ENCODE measurements at regions not wholly inside any gene's neighbourhood (a gene's known extent, or its start where the extent isn't known, plus 50 kb on each side); places are given as distances from the start of the nearest gene placed in this dataset.
A peak's percentile ranks its signal among the peaks of the same experiment; 100 is the strongest.

DNA sequence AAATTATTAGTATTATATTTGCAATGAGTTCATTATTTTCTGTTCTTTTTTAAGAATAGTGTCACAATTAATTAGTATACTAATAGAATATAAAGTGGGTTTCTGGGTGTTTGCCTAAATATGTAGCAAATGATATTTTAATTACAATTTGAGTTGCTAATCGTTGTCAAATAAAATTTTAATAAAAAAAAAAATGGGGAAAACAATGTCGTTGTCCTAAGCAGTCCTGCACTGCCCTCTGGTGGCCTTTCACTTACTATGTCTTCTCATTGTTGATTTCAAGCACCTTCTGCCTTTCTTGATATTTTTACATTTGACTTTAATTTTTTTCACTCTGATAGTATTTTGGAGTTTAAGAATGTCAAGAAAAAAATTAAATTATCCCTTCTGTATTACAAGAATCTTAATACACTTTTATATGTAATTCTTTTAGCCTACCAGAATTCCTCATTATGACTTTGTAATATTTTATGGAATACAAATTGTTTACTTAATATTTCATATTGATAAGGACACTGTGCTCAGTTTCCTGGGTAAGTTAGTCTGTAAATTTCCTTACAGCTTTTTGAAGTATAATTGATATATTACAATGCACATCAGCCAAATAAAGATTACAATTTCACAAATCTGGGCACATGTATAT, 104.5 kb upstream of the FMN2 start:
- TF ChIP-seq, protein P1, sequence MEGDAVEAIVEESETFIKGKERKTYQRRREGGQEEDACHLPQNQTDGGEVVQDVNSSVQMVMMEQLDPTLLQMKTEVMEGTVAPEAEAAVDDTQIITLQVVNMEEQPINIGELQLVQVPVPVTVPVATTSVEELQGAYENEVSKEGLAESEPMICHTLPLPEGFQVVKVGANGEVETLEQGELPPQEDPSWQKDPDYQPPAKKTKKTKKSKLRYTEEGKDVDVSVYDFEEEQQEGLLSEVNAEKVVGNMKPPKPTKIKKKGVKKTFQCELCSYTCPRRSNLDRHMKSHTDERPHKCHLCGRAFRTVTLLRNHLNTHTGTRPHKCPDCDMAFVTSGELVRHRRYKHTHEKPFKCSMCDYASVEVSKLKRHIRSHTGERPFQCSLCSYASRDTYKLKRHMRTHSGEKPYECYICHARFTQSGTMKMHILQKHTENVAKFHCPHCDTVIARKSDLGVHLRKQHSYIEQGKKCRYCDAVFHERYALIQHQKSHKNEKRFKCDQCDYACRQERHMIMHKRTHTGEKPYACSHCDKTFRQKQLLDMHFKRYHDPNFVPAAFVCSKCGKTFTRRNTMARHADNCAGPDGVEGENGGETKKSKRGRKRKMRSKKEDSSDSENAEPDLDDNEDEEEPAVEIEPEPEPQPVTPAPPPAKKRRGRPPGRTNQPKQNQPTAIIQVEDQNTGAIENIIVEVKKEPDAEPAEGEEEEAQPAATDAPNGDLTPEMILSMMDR (conservative IDR thresholded peaks at IDR 0.05; ENCODE audit: low read length): peak; percentile 86
- no peak for TF ChIP-seq EZH2phosphoT487 (IDR thresholded peaks at IDR 0.05; ENCODE audit: borderline replicate concordance, low read depth, low read length)

Measured in OCI-LY7 (cell line).